ENCODE measurements at regions not wholly inside any gene's neighbourhood (a gene's known extent, or its start where the extent isn't known, plus 50 kb on each side); places are given as distances from the start of the nearest gene placed in this dataset.
"Not testable (repeated sequence)": the region's sequence is repeated elsewhere in the genome, so short reads cannot be mapped to it uniquely, and the experiment has no call there.

- DNase-seq = peak in 1 of 2 experiments; percentile 2
Observed at GRCh38 chr11:33970984-33971466, 79.1 kb upstream of the LMO2 start.

GRCh38 chr11:33967451-33967850, 75.6 kb upstream of the LMO2 start:
- no peak for DNase-seq

GRCh38 chr11:33965032-33965431, 73.2 kb upstream of the LMO2 start:
- no peak for DNase-seq

- DNase-seq = no peak
Observed at GRCh38 chr11:33959855-33960400, 68.1 kb upstream of the LMO2 start.

GRCh38 chr11:33957304-33957917, 65.5 kb upstream of the LMO2 start:
- DNase-seq = no peak

- no peak for DNase-seq
Observed at GRCh38 chr11:33956611-33957010, 64.7 kb upstream of the LMO2 start.

GRCh38 chr11:33953289-33953688, 61.4 kb upstream of the LMO2 start:
- no peak for DNase-seq

GRCh38 chr11:33952805-33953204, 60.9 kb upstream of the LMO2 start:
- no peak for DNase-seq

GRCh38 chr11:33949252-33949913, 57.5 kb upstream of the LMO2 start:
- no peak for DNase-seq

- DNase-seq = no peak
Observed at GRCh38 chr11:33948494-33948893, 56.6 kb upstream of the LMO2 start.

GRCh38 chr11:33947918-33948317, 56.0 kb upstream of the LMO2 start:
- not testable (repeated sequence) for DNase-seq

- DNase-seq = no peak
Observed at GRCh38 chr11:33946930-33947329, 55.1 kb upstream of the LMO2 start.

GRCh38 chr11:33945481-33946268, 53.8 kb upstream of the LMO2 start:
- no peak for DNase-seq

GRCh38 chr11:33944693-33945424, 53.0 kb upstream of the LMO2 start:
- no peak for DNase-seq

GRCh38 chr11:33944345-33944692, 52.4 kb upstream of the LMO2 start:
- no peak for DNase-seq

GRCh38 chr11:33942954-33943353, 51.1 kb upstream of the LMO2 start:
- no peak for DNase-seq

GRCh38 chr11:33941637-33942160, 49.8 kb upstream of the LMO2 start:
- no peak for DNase-seq

All from stimulated activated CD4-positive, alpha-beta T cell treated with anti-CD3 and anti-CD28 coated beads, Interleukin-4, amount 100 ng/mL, for 4 hours (primary cell).